Endothelial cell of umbilical vein (primary cell): ENCODE measurements at regions not wholly inside any gene's neighbourhood (a gene's known extent, or its start where the extent isn't known, plus 50 kb on each side); places are given as distances from the start of the nearest gene placed in this dataset.

ENCODE experiments used
- POLR2A ChIP-seq: IDR thresholded peaks from 2 replicates; pipeline ENCODE4 v1.6.1; 2012; ENCODE audit warnings: low read depth, mild to moderate bottlenecking, control low read depth, low read length
- TF ChIP-seq, protein P1 (sequence below), 2 donors: IDR thresholded peaks; 1 replicate in 1 of 2; 2 replicates in 1 of 2; pipeline ENCODE4 v1.5.1; 2011; ENCODE audit warnings: low read length in 2 of 2, mild to moderate bottlenecking in 2 of 2, moderate library complexity in 2 of 2, control low read depth in 1 of 2, inconsistent platforms in 1 of 2, low read depth in 1 of 2; ENCODE audit not compliant: insufficient read depth in 1 of 2; ENCODE audit errors: extremely low read depth in 1 of 2

DNA sequence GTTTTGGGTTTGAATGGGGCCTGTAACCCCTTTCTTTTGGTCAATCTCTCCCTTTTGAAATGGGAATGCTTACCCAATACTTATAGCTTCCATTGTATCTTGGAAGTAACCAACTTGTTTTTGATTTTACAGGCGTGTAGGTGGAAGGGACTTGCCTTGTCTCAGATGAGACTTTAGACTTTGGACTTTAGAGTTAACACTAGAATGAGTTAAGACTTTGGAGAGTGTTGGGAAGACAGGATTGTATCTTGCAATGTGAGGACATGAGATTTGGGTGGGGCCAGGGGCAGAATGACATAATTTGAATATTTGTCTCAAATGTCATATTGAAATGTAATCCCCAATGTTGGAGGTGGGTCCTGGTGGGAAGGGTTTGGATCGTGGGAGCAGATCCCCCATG, 1466.9 kb downstream of the LRRC4C start:
- TF ChIP-seq, protein P1, sequence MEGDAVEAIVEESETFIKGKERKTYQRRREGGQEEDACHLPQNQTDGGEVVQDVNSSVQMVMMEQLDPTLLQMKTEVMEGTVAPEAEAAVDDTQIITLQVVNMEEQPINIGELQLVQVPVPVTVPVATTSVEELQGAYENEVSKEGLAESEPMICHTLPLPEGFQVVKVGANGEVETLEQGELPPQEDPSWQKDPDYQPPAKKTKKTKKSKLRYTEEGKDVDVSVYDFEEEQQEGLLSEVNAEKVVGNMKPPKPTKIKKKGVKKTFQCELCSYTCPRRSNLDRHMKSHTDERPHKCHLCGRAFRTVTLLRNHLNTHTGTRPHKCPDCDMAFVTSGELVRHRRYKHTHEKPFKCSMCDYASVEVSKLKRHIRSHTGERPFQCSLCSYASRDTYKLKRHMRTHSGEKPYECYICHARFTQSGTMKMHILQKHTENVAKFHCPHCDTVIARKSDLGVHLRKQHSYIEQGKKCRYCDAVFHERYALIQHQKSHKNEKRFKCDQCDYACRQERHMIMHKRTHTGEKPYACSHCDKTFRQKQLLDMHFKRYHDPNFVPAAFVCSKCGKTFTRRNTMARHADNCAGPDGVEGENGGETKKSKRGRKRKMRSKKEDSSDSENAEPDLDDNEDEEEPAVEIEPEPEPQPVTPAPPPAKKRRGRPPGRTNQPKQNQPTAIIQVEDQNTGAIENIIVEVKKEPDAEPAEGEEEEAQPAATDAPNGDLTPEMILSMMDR (IDR thresholded peaks at IDR 0.05; ENCODE audit: extremely low read depth in 1 of 2, insufficient read depth in 1 of 2, low read depth in 1 of 2, low read length in 2 of 2) = no peak
- no peak for TF ChIP-seq POLR2A
